ENCODE measurements at regions not wholly inside any gene's neighbourhood (a gene's known extent, or its start where the extent isn't known, plus 50 kb on each side); places are given as distances from the start of the nearest gene placed in this dataset.

GRCh38 chr4:4776335-4776734 is 83.1 kb upstream of the MSX1 start:
- no peak overlapping the region for H3K4me3 ChIP-seq (ENCODE audit: low read depth, low read length)
- no peak for TF ChIP-seq CTCF (IDR thresholded peaks at IDR 0.05; ENCODE audit: low read depth, low read length, missing control alignments)
- no peak for DNase-seq (ENCODE audit: low read depth)

GRCh38 chr4:4775493-4776004 is 83.9 kb upstream of the MSX1 start:
- DNase-seq (ENCODE audit: low read depth), result no peak
- H3K4me3 ChIP-seq (ENCODE audit: low read depth, low read length), result no peak overlapping the region
- no peak for TF ChIP-seq CTCF (IDR thresholded peaks at IDR 0.05; ENCODE audit: low read depth, low read length, missing control alignments)

- DNase-seq (ENCODE audit: low read depth), result no peak
- no peak for TF ChIP-seq CTCF (IDR thresholded peaks at IDR 0.05; ENCODE audit: low read depth, low read length, missing control alignments)
- H3K4me3 ChIP-seq (ENCODE audit: low read depth, low read length), result no peak overlapping the region
Measured at GRCh38 chr4:4772534-4772933, 86.9 kb upstream of the MSX1 start.

- DNase-seq (ENCODE audit: low read depth), result no peak
- no peak for TF ChIP-seq CTCF (IDR thresholded peaks at IDR 0.05; ENCODE audit: low read depth, low read length, missing control alignments)
- H3K4me3 ChIP-seq (ENCODE audit: low read depth, low read length), result no peak overlapping the region
Measured at GRCh38 chr4:4771160-4771559, 88.3 kb upstream of the MSX1 start.

DNA sequence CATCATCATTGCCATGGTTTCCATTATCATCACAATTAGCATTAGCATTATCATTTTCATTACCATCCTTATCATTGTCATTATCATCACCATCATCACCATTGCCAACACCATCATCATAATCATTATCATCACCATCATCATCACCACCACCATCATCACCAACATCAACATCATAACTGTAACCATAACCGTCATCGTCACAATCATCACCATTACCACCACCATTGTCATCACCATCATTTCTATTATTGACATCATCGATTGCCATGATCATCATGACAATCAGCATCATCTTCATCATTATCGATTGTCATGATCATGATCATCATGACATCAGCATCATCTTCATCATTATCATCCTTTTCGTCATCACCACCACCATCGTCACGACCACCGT is 88.9 kb upstream of the MSX1 start:
- no peak overlapping the region for H3K4me3 ChIP-seq (ENCODE audit: low read depth, low read length)
- TF ChIP-seq CTCF (IDR thresholded peaks at IDR 0.05; ENCODE audit: low read depth, low read length, missing control alignments), result no peak
- DNase-seq (ENCODE audit: low read depth), result no peak

DNA sequence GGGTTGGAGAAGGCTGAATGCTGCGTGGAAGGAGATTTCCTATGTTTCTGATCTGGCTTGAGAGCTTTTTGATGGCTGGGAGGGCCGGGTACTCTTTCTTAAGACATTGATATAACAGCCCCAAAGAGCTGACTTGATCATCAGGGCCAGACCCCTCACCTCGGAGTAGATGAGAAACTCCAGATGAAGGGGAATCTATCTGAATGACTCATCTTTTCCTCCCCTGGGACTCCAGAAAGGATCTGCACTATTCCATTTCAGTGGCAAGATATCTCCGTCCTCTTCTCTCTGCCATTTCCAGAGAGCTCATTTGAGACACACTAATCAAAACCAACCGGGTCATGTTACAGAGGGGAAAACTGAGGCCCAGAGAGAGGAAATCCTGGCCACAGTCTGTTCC is 92.9 kb upstream of the MSX1 start:
- no peak for TF ChIP-seq CTCF (IDR thresholded peaks at IDR 0.05; ENCODE audit: low read depth, low read length, missing control alignments)
- DNase-seq (ENCODE audit: low read depth), result no peak
- H3K4me3 ChIP-seq (ENCODE audit: low read depth, low read length), result no peak overlapping the region

GRCh38 chr4:4765811-4766210 is 93.7 kb upstream of the MSX1 start:
- no peak for DNase-seq (ENCODE audit: low read depth)
- H3K4me3 ChIP-seq (ENCODE audit: low read depth, low read length), result no peak overlapping the region
- TF ChIP-seq CTCF (IDR thresholded peaks at IDR 0.05; ENCODE audit: low read depth, low read length, missing control alignments), result no peak
